EH (cell line): ENCODE measurements at regions not wholly inside any gene's neighbourhood (a gene's known extent, or its start where the extent isn't known, plus 50 kb on each side); places are given as distances from the start of the nearest gene placed in this dataset.
"Not testable (repeated sequence)": the region's sequence is repeated elsewhere in the genome, so short reads cannot be mapped to it uniquely, and the experiment has no call there.

Experiments
- DNase-seq: peaks from one replicate; pipeline ENCODE4 v3.0.0-alpha.2; 2015; ENCODE audit warnings: low read depth

DNA sequence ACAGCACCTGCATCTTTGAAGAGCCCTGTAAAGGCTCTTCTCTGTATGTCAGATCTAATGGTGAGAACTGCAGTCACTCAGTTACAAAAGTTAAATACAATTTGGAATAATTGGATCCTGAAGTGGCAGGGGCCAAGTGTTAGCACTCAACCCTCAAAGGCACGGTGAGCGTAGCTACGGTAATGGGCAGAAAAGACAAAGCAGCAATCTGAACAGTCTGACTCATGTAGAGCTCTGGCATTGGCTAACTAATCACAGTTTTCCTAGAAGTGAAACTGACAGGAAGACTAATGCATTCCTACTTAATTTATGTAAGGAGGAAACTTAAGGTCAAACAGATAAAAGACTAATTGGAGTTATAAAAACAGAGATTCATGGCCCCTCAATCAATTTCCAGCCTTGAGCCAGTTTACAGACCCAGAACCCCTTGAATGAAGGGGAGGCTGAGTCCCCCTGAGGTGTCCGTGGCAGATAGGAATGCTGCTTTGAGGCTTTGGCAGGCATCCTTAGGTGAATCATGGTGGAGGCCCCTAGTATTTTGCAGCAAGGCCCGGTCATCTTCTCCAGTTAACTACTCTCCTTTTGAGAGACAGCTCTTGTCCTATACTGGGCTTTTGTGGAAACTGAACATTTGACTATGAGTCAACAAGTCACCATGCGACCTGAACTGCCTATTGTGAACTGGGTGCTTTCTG lies 450.7 kb downstream of the ZNF33B start:
- peak; percentile 5 for DNase-seq

GRCh38 chr10:42177793-42178689 lies 460.3 kb downstream of the ZNF33B start:
- DNase-seq, result peak; percentile 30

DNA sequence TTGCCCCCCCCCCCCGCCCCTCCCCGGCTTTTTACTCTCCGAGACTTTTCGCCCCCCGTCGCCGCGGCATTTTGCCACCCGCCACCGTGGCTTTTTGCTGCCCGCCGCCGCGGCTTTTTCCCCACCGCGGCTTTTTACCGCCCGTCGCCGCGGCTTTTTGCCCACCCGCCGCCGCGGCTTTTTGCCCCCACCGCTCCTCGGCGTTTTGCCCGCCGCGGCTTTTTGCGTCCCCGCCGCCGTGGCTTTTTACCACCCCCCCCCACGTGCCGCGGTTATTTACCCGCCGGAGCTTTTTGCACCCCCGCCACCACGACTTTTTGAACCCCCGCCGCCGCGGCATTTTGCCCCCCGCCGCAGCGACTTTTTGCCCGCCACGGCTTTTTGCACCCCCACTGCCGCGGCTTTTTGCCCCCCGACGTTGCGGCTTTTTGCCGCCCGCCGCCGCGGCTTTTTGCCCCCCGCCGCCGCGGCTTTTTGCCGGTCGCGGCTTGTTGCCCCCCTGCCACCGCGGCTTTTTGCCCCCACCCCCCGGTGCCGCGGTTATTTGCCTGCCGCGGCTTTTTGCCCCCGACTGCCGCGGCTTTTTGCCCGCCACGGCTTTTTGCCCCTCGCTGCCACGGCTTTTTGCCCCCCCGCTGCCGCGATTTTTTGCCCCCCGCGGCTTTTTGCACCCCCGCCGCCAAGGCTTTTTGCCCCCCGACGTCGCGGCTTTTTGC lies 461.1 kb downstream of the ZNF33B start:
- no peak for DNase-seq

GRCh38 chr10:42150428-42151061 lies 487.8 kb downstream of the ZNF33B start:
- DNase-seq, result no peak

GRCh38 chr10:42149722-42150427 lies 488.5 kb downstream of the ZNF33B start:
- no peak for DNase-seq

DNA sequence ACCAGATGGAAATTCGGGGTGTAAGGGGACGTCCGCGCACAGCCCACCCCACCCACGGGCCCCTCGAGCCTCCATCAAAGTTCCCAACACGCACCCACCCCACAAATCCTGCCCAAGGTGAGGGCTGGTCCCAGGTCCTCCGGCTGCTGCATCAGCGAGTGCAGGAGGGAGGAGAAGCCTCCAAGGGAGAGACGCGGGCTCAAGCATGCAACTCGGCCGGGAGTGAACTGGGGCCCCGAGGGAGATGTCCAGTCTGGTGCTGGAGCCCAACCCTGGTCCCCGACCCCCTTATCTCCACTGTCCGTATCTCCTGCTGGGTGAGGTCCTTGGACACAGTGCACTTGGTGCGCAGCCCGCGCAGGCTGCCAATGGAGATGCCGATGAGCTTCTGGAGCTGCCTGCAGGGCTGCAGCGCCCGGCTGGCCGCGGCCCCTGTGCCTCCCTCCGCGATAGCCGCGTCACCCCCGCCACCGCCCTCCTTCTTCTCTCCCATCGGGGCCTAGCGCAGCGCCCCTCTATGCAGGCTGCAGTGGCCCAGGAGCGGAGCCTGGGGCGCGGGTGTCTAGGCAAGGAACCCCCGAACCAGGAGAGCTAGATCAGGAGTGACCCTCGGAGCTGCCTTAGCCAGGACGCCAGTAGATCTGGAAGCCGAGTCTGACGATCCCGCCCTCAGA lies 489.2 kb downstream of the ZNF33B start:
- DNase-seq, result peak; percentile 3

GRCh38 chr10:42146165-42146564 lies 492.2 kb downstream of the ZNF33B start:
- DNase-seq, result not testable (repeated sequence)

DNA sequence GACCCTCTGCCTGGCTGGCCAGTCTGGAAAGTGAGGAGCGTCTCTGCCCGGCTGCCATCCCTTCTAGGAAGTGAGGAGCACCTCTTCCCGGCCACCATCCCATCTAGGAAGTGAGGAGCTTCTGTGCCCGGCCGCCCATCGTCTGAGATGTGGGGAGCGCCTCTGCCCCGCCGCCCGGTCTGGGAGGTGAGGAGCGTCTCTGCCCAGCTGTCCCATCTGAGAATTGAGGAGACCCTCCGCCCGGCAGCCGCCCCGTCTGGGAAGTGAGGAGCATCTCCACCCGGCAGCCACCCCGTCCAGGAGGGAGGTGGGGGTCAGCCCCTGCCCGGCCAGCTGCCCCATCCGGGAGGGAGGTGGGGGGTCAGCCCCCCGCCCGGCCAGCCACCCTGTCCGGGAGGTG lies 500.3 kb downstream of the ZNF33B start:
- DNase-seq, result not testable (repeated sequence)

GRCh38 chr10:42113158-42113450 lies 525.3 kb downstream of the ZNF33B start:
- no peak for DNase-seq

DNA sequence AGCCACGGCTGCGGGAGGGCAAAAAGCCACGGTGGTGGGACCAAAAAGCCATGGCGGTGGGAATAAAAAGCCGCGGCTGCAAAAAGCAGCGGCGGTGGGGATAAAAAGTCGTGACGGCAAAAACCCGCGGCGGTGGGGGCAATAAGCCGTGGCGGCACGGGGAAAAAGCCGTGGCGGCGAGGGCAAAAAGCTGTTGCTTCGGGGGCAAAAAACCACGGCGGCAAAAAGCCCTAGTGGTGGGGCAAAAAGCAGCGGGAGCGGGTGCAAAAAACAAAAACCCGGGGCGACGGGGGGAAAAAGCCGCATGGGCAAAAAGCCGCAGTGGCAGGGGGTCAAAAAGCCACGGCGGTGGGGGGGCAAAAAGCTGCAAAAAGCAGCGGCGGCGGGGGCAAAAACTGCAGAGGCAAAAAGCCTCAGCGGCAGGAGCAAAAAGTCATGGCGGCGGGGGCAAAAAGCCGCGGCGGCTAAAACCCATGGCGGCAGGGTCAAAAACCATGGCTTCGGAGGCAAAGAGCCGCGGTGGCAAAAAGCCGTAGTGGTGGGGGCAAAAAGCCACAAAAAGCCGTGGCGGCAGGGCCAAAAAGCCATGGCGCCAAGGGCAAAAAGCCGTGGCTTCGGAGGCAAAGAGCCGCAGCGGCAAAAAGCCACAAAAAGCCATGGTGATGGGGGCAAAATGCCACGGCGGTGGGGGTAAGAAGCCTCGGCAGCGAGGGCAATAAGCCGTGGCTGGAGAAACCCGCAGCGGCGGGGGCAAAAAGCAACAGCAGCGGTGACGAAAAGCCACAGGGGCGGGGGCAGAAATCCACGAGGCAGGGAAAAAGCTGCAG lies 525.8 kb downstream of the ZNF33B start:
- no peak for DNase-seq

DNA sequence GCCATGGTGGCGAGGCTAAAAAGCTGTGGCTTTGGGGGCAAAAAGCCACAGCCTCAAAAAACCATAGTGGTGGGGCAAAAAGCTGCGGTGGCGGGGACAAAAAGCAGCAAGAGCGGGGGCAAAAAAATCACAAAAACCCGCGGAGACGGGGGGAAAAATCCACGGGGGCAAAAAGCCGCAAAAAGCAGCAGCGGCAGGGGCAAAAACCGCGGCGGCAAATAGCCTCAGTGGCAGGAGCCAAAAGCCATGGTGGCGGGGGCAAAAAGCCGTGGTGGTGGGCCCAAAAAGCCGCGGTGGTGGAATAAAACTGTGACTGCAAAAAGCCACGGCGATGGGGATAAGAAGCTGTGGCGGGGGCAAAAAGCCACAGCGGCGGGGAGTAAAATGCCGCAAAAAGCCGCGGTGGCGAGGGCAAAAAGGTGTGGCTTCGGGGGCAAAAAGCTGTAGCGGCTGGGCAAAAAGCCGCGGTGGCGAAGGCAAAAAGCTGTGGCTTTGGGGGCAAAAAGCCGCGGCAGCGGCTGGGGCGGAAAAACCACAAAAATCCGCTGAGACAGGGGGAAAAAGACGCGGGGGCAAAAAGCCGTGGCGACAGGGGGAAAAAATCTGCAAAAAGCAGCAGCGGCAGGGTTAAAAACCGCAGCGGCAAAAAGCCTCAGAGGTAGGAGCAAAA lies 526.6 kb downstream of the ZNF33B start:
- DNase-seq, result no peak

DNA sequence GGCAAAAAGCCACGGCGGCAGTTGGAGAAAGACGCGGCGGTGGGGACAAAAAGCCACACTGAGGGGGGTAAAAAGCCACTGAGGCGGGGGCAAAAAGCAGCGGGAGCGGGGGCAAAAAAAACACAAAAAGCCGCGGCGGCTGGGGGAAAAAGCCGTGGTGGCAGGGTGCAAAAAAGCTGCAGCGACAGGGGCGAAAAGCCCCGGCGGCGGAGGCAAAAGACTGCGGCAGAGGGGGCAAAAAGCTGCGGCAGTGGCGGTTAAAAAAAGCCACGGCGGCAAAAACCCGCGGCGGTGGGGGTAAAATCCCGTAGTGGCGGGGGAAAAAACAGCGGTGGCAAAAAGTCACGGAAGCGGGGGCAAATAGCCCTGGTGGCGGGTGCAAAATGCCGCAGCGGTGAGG lies 527.3 kb downstream of the ZNF33B start:
- DNase-seq, result no peak
